NCI-H1105 (cell line): ENCODE measurements at regions not wholly inside any gene's neighbourhood (a gene's known extent, or its start where the extent isn't known, plus 50 kb on each side); places are given as distances from the start of the nearest gene placed in this dataset.

Experiments used
- DNase-seq: peaks from one replicate; lab custom pipeline; 2025; lab: John Stamatoyannopoulos, UW

- no peak for DNase-seq
Measured at GRCh38 chr4:104964410-104965175, 182.1 kb upstream of the TET2 start.

DNA sequence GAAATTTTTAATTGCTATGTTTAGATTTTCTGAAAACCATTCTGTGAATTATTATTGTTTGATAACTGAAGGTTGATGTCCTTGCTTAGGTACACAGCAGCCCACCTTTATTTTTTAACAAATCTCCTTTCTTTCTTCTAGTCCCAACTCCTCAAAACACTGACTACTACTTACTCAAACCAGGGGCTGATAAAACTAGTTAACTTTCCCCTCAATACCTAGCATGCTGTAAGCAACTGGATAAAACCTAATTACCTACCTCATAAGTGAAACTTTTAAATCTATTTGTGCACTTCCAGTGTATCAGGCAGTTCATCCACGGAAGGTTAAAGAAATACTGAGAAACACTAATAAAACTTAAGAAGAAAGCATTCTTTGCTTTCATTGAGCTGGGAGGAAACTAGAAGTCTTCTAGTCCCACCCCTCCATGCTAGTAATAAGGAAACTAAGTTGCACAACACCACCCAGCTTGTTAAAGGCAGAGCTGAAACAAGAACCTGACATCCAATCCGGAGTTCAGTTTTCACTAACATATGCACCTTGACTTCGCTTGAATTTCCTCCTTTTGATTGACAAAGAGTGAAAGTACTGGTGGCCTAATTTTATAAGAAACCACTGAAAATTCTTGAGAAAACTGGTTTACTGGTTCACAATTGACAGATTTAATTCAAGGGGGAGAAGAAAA is 180.2 kb upstream of the TET2 start:
- no peak for DNase-seq

GRCh38 chr4:104967034-104967401 is 179.7 kb upstream of the TET2 start:
- peak; percentile 13 for DNase-seq

- no peak for DNase-seq
Measured at GRCh38 chr4:104969394-104970082, 177.1 kb upstream of the TET2 start.

GRCh38 chr4:104971462-104971861 is 175.2 kb upstream of the TET2 start:
- DNase-seq = peak; percentile 1

DNA sequence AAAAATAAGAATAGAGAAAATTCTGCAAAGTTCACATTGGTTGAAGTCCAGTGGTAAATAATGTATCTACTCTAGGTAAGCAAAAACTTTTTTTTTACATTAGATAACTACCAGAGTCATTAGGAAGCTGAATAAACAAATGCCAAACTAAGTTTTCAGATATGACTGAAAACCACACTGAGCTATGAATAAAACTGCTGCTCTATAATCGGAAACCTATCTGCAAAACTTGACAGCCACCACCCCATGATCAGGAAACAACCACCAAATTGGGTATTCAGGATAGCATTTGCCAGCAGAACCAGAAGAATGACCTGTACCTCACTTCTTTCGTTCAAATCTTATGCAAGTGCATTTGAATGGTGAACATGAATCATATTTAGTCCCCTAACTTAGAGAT is 173.0 kb upstream of the TET2 start:
- no peak for DNase-seq

GRCh38 chr4:104975617-104976016 is 171.1 kb upstream of the TET2 start:
- no peak for DNase-seq

DNA sequence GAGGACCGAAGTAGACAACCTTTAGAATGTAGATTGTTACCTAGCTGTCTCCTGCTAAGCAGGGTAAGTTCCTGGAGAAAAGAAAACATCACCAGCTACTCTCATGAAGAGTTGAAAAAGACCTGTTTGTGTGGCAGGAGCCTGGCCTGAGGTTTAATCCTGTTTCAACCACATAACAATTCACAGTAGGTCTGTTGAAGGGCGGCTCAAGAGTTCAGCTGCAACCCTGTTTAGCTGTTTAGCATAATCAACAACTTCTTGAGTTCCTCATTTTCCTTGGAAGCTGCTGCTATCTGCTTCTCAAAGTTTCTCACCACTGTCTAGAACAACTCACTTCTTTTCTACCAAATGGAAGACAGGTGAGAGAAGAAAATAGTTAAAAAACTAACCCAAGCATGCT is 170.4 kb upstream of the TET2 start:
- no peak for DNase-seq

DNA sequence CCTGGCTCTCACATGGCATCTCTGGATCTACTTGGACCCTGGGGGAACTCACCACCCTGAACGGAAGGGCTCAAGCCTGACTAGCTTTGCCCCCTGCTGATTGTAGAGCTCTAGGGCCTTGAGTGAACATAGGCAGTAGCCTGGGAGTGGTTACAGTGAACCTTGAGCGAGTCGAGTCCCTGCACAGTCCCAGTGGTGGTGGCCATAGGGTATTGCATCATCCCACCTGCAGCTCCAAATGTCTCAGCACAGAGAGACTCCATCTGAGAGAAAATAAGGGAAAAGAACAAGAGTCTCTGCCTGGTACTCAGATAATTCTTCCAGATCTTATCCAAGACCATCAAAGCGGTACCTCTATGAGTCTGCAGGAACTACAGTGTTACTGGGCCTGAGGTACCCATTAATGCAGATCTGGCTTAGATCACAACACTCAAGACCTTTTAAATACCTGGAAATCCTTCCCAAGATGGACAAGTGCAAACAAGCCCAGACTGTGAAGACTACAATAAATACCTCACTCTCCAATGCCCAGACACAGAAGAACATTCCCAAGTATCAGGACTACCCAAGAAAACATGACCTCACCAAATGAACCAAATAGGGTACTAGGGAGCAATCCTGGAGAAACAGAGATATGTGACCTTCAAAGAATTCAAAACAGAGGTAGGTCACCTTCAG is 167.5 kb upstream of the TET2 start:
- no peak for DNase-seq

GRCh38 chr4:104983615-104984179 is 163.0 kb upstream of the TET2 start:
- no peak for DNase-seq

- no peak for DNase-seq
Measured at GRCh38 chr4:104986306-104986705, 160.4 kb upstream of the TET2 start.

- peak; percentile 43 for DNase-seq
Measured at GRCh38 chr4:104989371-104989770, 157.3 kb upstream of the TET2 start.

DNA sequence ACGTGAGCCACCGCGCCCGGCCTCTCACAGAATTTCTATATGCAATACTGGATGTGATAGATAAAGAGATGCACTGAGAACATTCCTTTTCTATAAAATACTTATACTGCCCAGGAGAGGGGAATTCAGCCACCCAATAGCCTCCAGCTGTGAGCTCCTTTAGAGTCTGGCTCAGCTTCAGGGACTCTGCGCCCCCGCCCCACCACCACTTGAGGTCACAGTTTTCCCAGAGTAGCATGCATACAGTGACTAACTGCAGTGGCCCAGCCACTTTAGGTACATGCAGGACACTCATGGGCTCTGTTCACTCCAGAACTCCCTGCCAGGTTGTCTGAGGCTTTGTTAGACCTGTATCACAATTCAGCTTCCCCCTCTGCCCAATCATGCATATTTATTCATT is 144.4 kb upstream of the TET2 start:
- DNase-seq = no peak

- no peak for DNase-seq
Measured at GRCh38 chr4:105014234-105014633, 132.4 kb upstream of the TET2 start.

DNA sequence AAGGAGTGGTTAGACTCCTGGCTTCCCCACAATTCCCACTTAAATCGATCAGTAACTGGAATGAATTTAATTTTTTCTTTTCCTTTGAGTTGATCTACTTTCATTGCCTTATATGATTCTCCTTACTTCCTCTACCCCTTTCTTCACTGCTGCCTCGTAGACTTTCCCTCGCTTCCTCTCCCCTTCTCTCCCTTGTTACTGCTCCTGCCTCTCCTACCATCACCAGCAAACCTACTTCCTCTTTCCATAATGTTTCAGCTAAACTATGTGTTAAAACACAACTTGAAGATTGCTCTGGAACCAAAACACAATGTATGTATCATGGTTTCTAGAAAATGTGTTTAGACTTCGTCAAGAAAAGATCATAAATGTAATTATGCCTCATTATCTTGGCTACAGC is 132.0 kb upstream of the TET2 start:
- DNase-seq = no peak

- no peak for DNase-seq
Measured at GRCh38 chr4:105015750-105016149, 130.9 kb upstream of the TET2 start.

GRCh38 chr4:105022811-105023667 is 123.6 kb upstream of the TET2 start:
- DNase-seq = no peak

- no peak for DNase-seq
Measured at GRCh38 chr4:105023668-105024055, 123.0 kb upstream of the TET2 start.

DNA sequence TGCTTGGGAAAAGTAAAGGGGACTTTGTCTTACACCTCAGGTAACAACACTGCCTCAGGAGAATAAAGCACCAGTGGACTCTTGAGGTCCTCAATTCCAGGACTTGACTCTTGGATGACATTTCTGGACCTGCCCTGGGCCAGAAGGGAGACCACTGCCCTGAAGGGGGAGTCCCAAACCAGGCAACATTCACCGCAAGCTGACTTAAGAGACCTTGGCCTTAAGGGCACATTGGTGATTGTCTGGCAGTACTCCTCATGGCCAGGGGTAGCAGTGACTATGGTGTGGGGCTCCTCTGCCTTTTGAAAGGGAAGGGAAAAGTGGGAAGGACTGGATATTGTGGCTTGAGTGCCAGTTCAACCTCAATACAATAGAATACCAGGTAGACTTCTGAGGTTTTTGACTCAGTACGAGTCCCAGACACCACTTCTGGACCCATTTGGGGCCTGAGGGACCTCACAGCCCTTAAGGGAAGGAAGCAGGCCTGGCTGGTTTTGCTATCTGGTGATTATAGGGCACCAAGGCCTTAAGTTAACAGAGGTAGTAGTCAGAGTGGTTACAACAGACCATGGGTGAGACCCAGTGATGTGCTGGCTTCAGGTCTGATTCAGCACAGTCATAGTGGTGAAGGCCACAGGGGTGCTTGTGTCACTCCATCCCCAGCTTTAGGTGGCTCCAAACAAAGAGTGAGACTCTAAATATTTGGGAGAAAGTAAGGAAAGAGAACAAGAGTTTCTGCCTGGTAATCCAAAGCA is 121.2 kb upstream of the TET2 start:
- DNase-seq = no peak

DNA sequence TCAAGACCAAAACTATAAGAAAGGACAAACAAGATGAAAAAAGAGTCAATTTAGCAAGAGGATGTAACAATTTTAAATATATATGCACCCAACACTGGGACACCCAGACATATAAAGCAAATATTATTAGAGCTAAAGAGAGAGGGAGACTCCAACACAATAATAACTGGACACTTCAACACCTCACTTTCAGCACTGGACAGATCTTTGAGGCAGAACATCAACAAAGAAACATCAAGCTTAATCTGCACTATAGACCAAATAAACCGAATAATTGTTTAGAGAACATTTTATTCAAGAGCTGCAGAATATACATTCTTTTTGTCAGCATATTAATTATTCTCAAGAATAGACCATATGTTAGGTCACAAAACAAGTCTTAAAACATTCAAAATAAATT is 109.7 kb upstream of the TET2 start:
- no peak for DNase-seq

DNA sequence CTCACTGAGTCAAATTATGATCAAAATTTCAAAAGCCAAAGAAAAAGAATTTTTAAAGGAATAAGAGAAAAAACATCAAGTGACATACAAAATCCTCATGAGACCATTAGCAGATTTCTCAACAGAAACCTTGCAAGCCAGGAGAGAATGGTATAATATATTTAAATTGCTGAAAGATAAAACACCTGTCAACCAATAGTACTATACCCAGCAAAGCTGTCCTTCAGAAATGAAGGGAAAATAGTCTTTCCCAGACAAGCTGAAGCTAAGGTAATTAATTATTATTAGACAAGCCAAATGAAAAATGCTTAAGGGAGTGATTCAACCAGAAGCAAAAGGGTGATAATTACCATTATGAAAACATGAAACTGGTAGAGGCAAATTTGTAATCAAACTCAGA is 104.2 kb upstream of the TET2 start:
- no peak for DNase-seq
